NCI-H1105 treated with DMSO at 0.1 percent for 48 hours (cell line): ENCODE measurements at regions not wholly inside any gene's neighbourhood (a gene's known extent, or its start where the extent isn't known, plus 50 kb on each side); places are given as distances from the start of the nearest gene placed in this dataset.
"Not testable (repeated sequence)": the region's sequence is repeated elsewhere in the genome, so short reads cannot be mapped to it uniquely, and the experiment has no call there.

Experiments
- DNase-seq: peaks from one replicate; lab custom pipeline; 2025; lab: John Stamatoyannopoulos, UW

DNA sequence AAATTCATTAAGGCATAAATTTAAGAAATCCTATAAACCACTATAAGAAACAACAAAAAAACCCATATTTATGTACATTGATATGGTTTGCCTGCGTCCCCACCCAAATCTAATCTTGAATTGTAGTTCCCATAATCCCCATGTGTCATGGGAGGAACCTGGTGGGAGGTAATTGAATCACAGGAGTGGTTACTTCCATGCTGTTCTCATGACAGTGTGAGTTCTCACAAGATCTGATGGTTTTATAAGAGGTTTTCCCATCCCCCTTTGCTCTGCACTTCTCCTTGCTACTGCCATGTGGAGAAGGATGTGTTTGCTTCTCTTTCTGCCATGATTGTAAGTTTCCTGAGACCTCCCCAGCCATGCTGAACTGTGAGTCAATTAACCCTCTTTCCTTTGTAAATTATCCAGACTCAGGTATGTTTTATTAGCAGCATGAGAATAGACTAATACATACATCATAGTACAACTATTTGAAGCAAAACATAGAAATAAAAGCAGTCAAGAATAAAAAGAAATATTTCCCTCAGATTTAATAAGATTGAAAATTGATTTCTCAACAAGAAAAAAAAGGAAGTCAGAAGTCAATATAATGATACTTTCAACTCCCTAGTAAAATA, 209.0 kb upstream of the GPC6 start:
- no peak for DNase-seq

DNA sequence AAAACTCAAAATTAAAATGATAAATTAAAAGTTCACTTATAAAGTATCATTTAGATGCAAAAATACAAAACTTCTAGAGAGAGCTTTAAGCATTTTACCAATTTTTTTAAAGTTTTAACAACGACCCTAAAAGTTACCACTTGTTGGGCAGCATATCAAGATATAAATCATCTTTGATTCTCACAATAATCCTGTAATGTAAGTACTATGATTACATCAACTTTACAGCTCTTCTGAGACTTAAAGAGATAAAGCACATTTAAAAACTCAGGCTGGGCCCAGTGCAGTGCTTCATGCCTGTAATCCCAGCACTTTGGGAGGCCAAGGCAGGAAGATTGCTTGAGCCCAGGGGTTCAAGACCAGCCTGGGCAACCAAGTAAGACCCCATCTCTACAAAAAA, 202.7 kb upstream of the GPC6 start:
- DNase-seq: no peak

DNA sequence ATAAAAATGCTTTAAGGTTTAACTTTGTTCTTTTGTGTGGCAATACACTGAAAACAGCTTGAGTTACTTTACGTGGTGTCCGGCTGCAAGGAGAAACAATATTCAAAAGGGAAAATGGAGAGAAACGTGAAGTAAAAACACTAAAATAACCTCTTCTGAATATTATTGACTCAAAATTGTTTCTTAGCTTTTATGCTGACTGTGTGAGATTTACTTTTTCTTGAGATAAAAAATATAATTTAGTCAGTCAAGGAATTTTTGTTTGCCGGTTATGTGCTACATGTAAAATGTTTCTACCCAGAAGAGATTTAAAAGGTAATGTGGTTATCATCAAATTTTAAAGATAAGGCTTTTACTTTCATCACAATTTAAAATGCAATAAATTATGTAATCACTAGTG, 200.6 kb upstream of the GPC6 start:
- DNase-seq: no peak

DNA sequence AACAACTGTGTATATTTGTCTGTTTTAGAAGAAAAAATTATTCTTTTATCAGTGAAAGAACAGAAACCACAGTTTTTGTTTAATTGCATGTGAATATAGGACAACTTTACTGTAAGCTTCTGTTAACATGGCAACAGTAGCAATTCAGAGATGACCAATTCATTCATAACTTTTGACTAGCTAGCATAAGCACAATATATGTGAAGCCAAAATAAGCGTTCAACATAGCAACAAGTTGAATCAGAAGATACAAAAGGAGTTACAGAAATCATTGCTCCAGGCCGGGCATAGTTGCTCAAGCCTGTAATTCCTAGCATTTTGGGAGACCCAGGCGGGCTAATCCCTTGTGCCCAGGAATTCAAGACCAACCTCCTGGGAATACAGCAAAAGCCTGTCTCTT, 197.1 kb upstream of the GPC6 start:
- no peak for DNase-seq

DNA sequence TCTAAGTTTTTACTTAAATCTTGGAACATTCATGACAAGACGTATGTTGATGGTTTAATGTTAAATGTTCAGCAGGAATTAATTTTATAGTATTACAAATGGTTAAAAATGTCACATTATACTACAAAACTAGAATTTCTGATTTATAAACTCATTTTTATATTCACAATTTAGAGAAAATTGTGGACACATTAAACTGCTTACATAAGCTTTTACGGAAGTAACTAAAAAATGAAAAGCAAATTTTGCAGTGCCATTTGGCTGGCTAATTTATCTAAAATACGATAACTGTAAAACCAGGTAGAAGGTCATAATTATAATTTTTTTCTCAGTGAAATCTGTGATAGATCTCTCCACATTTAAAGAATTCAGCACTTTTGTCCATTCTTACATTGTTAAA, 190.2 kb upstream of the GPC6 start:
- DNase-seq: no peak

- no peak for DNase-seq
Measured at GRCh38 chr13:93037780-93038179, 188.8 kb upstream of the GPC6 start.

DNA sequence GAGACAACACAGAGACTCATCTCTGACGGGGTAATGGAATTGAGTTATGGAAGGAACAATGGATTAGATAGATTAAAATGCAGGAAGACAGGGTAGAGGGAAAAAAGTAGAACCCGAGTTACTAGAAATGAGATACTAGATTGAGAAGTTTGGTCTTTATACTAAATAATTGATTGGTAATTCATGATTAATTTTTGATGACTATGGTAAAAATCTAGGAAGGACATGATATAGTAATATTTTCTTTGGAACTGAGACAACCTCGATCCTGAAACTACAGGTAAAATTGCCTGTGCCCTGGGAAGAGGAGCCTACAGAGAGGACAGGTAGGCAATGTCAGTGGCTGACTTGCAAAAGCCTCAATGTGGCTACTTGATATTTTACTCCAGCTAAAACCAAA, 188.4 kb upstream of the GPC6 start:
- no peak for DNase-seq

GRCh38 chr13:93039131-93039530, 187.5 kb upstream of the GPC6 start:
- no peak for DNase-seq

DNA sequence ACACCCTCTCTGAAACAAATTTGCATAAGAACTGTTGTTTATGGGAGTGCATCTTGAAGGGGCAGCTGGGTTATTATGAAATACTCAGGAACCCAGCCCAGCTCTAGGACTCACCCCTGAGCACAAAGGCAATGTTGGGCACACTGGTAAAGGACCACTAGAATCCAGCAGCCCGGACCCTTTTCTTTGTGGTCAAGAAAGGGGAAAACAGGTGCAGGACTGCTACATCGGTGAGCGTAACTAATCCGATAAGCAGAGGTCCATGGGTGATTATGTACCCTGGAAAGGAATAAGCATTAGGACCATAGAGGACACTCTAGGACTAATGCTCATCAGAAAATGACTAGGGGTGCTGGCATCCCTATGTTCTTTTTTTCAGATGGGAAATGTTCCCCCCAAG, 185.0 kb upstream of the GPC6 start:
- DNase-seq: not testable (repeated sequence)

DNA sequence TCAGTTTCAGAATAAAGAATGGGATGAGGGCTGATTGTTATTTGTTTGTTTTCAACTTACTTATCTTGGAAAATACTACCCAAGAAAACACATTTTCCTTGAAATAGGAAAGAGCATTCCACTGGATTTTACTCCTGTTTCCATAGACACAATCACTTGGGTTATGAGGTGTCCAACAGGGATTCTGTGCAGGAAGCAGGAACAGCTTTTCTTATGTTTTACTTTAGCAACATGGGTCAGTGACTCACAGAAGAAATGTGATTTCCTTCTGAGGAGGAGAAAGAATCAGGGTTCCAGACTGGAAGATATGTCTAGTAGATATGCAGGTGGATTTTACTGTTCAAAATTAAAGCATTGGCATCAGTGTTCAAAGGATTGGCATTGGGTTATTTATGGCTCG, 180.8 kb upstream of the GPC6 start:
- no peak for DNase-seq

DNA sequence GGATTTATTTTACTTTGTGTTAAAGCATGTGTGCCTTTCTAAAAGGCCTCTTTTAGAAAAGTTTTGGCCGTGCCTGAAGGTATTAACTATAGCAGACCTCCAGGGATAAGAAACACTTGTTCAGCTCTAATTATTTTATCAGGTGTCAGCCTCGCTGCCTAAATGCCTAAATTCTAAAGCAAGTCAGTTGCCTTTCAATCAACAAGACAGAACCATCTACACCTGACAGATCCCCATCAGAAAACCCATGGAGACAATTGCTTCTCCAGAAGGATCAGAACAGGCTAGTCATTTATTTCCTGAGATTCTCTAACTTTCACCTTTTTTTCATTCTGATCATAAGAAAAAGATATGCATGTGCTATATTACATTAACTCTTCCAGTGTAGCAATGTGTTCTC, 171.4 kb upstream of the GPC6 start:
- DNase-seq: no peak

DNA sequence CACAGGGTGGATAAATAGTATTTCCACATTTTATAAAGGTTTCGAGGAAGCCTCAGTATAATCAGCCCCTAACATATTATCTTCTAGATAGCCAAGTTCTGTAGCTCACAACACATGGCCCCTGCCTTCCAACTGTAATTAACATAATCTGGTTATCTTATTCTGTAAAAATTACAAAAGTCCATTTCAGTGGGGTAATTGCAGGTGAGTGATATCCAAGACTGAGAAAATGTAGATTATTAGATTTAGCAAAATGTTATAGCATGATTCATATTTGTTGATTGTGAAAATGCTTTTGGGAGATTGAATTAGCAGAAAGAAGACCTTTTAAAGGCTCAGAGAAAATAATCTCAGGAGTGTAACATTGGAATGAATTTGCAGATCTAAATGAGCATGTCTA, 168.3 kb upstream of the GPC6 start:
- no peak for DNase-seq

DNA sequence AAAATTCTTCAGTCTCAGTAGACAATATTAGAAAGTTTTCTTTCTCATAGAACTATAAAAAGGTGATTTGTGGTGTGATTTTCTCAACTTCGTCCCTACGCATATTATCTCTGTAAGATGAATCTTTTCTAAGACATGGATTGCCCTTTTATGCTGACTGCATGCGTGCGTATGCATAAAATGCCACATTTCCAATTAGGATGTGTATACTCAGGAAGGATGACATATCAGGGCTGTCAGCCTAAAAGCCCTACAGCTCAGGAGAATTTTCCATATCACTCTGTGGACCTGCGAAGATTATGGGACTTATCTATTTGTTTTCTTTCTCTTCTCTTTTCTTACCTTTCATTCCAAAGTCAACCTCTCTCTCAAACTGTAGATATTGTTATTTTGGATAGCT, 166.5 kb upstream of the GPC6 start:
- no peak for DNase-seq

GRCh38 chr13:93066187-93066586, 160.4 kb upstream of the GPC6 start:
- no peak for DNase-seq

DNA sequence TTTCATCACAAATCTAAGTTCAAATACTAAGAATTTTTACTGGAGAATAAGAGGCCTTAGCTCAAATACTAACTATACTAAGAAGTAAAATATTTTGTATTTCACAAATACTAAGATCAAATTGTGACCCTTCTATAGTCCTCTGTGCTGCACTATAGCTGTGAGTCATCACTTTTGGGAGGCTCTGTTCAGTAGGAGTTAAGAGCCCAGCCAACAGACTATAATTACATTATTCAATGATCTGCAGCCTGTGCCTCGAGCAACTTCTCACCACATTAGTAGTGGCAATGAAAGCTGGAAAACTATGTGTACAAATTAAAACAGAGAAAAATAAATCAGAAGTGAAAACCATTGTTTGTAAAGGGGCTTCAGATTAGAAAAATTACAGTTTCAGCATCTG, 147.3 kb upstream of the GPC6 start:
- peak; percentile 24 for DNase-seq

DNA sequence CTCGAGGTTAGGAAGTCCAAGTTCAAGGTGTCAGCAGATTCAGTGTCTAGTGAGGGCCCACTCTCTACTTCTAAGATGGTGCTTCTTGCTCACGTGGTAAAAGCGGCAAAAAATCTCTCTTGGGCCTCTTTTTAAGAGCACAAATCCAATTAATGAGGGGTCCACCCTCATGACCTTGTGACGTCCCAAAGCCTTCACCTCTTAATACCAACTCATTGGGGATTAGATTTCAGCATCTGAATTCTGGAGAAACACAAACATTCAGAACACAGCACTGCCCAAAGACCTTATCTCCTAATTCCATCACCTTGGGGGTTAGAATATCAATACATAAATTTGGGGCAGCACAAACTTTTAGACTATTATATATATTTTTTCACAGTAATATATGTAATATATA, 146.4 kb upstream of the GPC6 start:
- DNase-seq: no peak

GRCh38 chr13:93080587-93080986, 146.0 kb upstream of the GPC6 start:
- DNase-seq: peak; percentile 90

DNA sequence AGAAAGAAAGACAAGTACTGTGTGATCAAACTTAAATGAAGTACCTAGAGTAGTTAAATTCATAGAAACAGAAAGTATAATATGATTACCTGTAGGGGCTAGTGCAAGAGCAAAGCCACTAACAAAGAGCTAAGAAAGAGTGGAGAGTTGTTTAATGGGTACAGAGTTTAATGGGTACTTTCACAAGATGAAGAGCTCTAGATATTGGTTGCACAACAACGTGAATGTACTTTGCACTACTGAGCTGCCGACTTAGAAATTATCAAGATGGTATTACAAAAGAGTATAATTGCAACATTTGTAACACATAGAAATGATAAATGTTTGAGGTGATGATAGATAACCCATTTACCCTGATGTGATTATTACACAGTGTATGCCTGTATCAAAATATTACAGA, 140.3 kb upstream of the GPC6 start:
- no peak for DNase-seq

DNA sequence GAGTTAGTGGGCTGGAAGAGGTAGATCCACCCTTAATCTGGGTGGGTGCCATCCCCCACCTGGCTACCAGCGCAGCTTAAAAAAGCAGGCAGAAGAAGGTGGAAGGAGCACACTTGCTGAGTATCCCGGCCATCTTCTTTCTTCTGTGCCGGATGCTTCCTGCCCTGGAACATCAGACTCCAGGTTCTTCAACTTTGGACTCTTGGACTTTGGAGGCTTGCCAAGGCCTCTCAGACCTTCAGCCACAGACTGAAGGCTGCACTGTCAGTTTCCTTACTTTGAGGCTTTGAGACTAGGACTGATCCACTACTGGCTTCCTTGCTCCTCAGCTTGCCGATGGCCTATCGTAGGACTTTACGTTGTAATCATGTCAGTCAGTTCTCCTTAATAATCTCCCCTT, 127.6 kb upstream of the GPC6 start:
- DNase-seq: no peak

GRCh38 chr13:93101226-93101734, 125.3 kb upstream of the GPC6 start:
- DNase-seq: no peak

DNA sequence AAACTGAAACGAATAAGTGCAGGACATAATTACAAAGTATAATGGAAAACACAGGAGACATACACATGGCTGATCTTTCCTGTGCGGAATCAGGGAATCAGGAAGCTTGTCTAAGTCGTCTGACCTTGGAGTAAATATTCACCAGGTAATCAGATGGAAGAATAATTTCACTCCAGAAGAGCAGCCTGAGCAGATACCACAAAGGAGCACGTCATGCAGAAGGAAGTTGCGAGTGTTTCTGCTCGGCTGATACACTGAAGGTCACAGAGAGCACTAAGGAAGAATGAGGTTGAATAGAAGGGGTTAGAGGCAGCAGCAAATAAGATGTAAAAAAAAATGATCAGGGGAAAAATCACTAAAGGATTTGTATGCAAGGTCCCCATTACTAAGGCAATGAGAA, 122.3 kb upstream of the GPC6 start:
- no peak for DNase-seq

GRCh38 chr13:93108111-93108601, 118.5 kb upstream of the GPC6 start:
- no peak for DNase-seq

- peak; percentile 2 for DNase-seq
Measured at GRCh38 chr13:93116809-93117208, 109.8 kb upstream of the GPC6 start.

- DNase-seq: no peak
Measured at GRCh38 chr13:93118081-93118615, 108.5 kb upstream of the GPC6 start.
